ENCODE measurements at regions not wholly inside any gene's neighbourhood (a gene's known extent, or its start where the extent isn't known, plus 50 kb on each side); places are given as distances from the start of the nearest gene placed in this dataset.
"Not testable (repeated sequence)": the region's sequence is repeated elsewhere in the genome, so short reads cannot be mapped to it uniquely, and the experiment has no call there.

GRCh38 chr5:2537378-2538145 is 213.9 kb downstream of the IRX2 start:
- TF ChIP-seq CTCF (IDR thresholded peaks at IDR 0.05; ENCODE audit: extremely low read depth, insufficient read depth, missing control alignments), result no peak
- DNase-seq (ENCODE audit: low spot score), result no peak
- in situ Hi-C loops (cut with MboI; ENCODE audit: low pct_unique_long_range_greater_than_20kb, low sequenced_read_pairs, unreplicated experiment), result no loop called here

GRCh38 chr5:2536632-2537377 is 214.7 kb downstream of the IRX2 start:
- no peak for DNase-seq (ENCODE audit: low spot score)
- in situ Hi-C loops (cut with MboI; ENCODE audit: low pct_unique_long_range_greater_than_20kb, low sequenced_read_pairs, unreplicated experiment), result no loop called here
- TF ChIP-seq CTCF (IDR thresholded peaks at IDR 0.05; ENCODE audit: extremely low read depth, insufficient read depth, missing control alignments), result no peak

GRCh38 chr5:2534970-2535369 is 216.5 kb downstream of the IRX2 start:
- DNase-seq (ENCODE audit: low spot score), result no peak
- TF ChIP-seq CTCF (IDR thresholded peaks at IDR 0.05; ENCODE audit: extremely low read depth, insufficient read depth, missing control alignments), result no peak
- in situ Hi-C loops (cut with MboI; ENCODE audit: low pct_unique_long_range_greater_than_20kb, low sequenced_read_pairs, unreplicated experiment), result no loop called here

- DNase-seq (ENCODE audit: low spot score), result no peak
- in situ Hi-C loops (cut with MboI; ENCODE audit: low pct_unique_long_range_greater_than_20kb, low sequenced_read_pairs, unreplicated experiment), result no loop called here
- TF ChIP-seq CTCF (IDR thresholded peaks at IDR 0.05; ENCODE audit: extremely low read depth, insufficient read depth, missing control alignments), result no peak
Measured at GRCh38 chr5:2534251-2534650, 217.2 kb downstream of the IRX2 start.

GRCh38 chr5:2533848-2534247 is 217.6 kb downstream of the IRX2 start:
- DNase-seq (ENCODE audit: low spot score); in situ Hi-C loops (cut with MboI; ENCODE audit: low pct_unique_long_range_greater_than_20kb, low sequenced_read_pairs, unreplicated experiment): not testable (repeated sequence)

GRCh38 chr5:2532809-2533208 is 218.7 kb downstream of the IRX2 start:
- no peak for DNase-seq (ENCODE audit: low spot score)
- in situ Hi-C loops (cut with MboI; ENCODE audit: low pct_unique_long_range_greater_than_20kb, low sequenced_read_pairs, unreplicated experiment), result no loop called here
- TF ChIP-seq CTCF (IDR thresholded peaks at IDR 0.05; ENCODE audit: extremely low read depth, insufficient read depth, missing control alignments), result no peak

- in situ Hi-C loops (cut with MboI; ENCODE audit: low pct_unique_long_range_greater_than_20kb, low sequenced_read_pairs, unreplicated experiment), result no loop called here
- no peak for TF ChIP-seq CTCF (IDR thresholded peaks at IDR 0.05; ENCODE audit: extremely low read depth, insufficient read depth, missing control alignments)
- DNase-seq (ENCODE audit: low spot score), result no peak
Measured at GRCh38 chr5:2531318-2531717, 220.2 kb downstream of the IRX2 start.

Data from GM13977 (cell line).